DND-41 (cell line): ENCODE measurements at regions not wholly inside any gene's neighbourhood (a gene's known extent, or its start where the extent isn't known, plus 50 kb on each side); places are given as distances from the start of the nearest gene placed in this dataset.

Experiments used
- EZH2 ChIP-seq: IDR thresholded peaks from 3 replicates; pipeline ENCODE4 v1.6.1; 2012; ENCODE audit warnings: borderline replicate concordance, low read depth, mild to moderate bottlenecking, moderate library complexity, low read length, inconsistent platforms; ENCODE audit not compliant: severe bottlenecking
- TF ChIP-seq, protein P1 (sequence below): IDR thresholded peaks from 2 replicates; pipeline ENCODE4 v1.5.1; 2012; ENCODE audit warnings: borderline replicate concordance, low read length, moderate library complexity, mild to moderate bottlenecking; ENCODE audit not compliant: poor library complexity, severe bottlenecking; ENCODE audit errors: extremely low read depth

DNA sequence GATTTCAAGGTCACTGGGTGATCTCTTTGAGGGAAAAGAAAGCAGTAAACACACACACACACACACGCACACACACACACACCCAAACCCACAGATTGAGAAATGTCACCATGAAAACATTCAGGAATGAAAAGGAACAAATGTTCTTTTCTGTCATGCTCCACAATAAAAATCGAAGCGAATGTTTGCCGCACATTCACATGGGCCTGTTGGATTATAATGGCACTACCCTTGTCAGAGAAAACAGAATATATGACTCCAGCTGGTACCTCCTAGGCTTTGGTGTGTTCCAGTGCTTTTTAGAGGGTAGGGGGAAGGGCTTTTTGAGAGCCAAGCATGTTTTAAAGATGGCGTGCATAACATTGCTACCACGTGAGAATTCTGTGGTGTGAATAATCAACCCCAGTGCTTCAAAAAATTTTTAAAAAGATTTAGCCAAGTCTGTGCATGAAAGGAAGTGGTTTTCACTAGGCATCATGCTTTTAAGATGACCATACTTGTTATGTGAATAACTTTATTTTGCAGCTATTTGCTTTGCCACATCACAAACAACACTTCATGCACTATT, 120.8 kb upstream of the ZNF608 start:
- TF ChIP-seq, protein P1, sequence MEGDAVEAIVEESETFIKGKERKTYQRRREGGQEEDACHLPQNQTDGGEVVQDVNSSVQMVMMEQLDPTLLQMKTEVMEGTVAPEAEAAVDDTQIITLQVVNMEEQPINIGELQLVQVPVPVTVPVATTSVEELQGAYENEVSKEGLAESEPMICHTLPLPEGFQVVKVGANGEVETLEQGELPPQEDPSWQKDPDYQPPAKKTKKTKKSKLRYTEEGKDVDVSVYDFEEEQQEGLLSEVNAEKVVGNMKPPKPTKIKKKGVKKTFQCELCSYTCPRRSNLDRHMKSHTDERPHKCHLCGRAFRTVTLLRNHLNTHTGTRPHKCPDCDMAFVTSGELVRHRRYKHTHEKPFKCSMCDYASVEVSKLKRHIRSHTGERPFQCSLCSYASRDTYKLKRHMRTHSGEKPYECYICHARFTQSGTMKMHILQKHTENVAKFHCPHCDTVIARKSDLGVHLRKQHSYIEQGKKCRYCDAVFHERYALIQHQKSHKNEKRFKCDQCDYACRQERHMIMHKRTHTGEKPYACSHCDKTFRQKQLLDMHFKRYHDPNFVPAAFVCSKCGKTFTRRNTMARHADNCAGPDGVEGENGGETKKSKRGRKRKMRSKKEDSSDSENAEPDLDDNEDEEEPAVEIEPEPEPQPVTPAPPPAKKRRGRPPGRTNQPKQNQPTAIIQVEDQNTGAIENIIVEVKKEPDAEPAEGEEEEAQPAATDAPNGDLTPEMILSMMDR: no peak
- TF ChIP-seq EZH2: no peak
